Liver (tissue), 8 donors: ENCODE measurements at regions not wholly inside any gene's neighbourhood (a gene's known extent, or its start where the extent isn't known, plus 50 kb on each side); places are given as distances from the start of the nearest gene placed in this dataset.

Source experiments
- DNase-seq: peaks from one replicate; pipeline ENCODE4 v3.0.0-alpha.2; 2017; ENCODE audit warnings: low spot score
- H3K27ac ChIP-seq, 2 donors: one replicate each; pipeline ENCODE4 v1.7.0; 2013; ENCODE audit warnings: inconsistent platforms in 2 of 2, low read length in 2 of 2, control low read depth in 1 of 2, low read depth in 1 of 2, mild to moderate bottlenecking in 1 of 2
- H3K27me3 ChIP-seq, 4 donors: one replicate each; pipeline versions ENCODE4 v1.6.1 to v1.7.0; 2013; ENCODE audit warnings: low read length in 3 of 4, inconsistent platforms in 1 of 4, mild to moderate bottlenecking in 1 of 4, moderate library complexity in 1 of 4; ENCODE audit not compliant: control insufficient read depth in 4 of 4, insufficient read depth in 4 of 4
- H3K36me3 ChIP-seq, 4 donors: one replicate each; pipeline versions ENCODE4 v1.6.1 to v1.7.0; 2013; ENCODE audit warnings: low read length in 3 of 4, mild to moderate bottlenecking in 3 of 4, low read depth in 1 of 4, moderate library complexity in 1 of 4; ENCODE audit not compliant: control insufficient read depth in 4 of 4, insufficient read depth in 3 of 4
- H3K4me1 ChIP-seq, 4 donors: one replicate each; pipeline versions ENCODE4 v1.6.1 to v1.7.0; 2013; ENCODE audit warnings: low read length in 3 of 4, mild to moderate bottlenecking in 3 of 4, moderate library complexity in 1 of 4; ENCODE audit not compliant: control insufficient read depth in 4 of 4, insufficient read depth in 4 of 4
- H3K4me3 ChIP-seq, 3 donors: one replicate each; pipeline versions ENCODE4 v1.6.1 to v1.7.0; 2013; ENCODE audit warnings: low read length in 3 of 3, control low read depth in 1 of 3, low read depth in 1 of 3, mild to moderate bottlenecking in 1 of 3
- H3K9ac ChIP-seq, 2 donors: one replicate each; pipeline ENCODE4 v1.7.0; 2013; ENCODE audit warnings: low read length in 2 of 2, mild to moderate bottlenecking in 2 of 2, moderate library complexity in 2 of 2, control low read depth in 1 of 2, low read depth in 1 of 2
- H3K9me3 ChIP-seq, 4 donors: one replicate each; pipeline versions ENCODE4 v1.6.1 to v1.7.0; 2013; ENCODE audit warnings: low read length in 3 of 4; ENCODE audit not compliant: control insufficient read depth in 4 of 4
- ATF3 ChIP-seq: IDR thresholded peaks from 2 replicates; pipeline ENCODE4 v1.6.1; 2016; ENCODE audit warnings: antibody characterized with exemption
- EGR1 ChIP-seq, 2 donors: IDR thresholded peaks; 2 replicates each; pipeline ENCODE4 v1.6.1; 2016 to 2018; ENCODE audit warnings: antibody characterized with exemption in 2 of 2, low read depth in 2 of 2
- FOXA1 ChIP-seq: IDR thresholded peaks from 2 replicates; pipeline ENCODE4 v1.6.1; 2016; ENCODE audit warnings: antibody characterized with exemption
- FOXA2 ChIP-seq: IDR thresholded peaks from 2 replicates; pipeline ENCODE4 v1.6.1; 2016; ENCODE audit warnings: antibody characterized with exemption
- GABPA ChIP-seq, 2 donors: IDR thresholded peaks in 1 of 2; conservative IDR thresholded peaks in 1 of 2; 2 replicates each; pipeline ENCODE4 v1.6.1; 2016; ENCODE audit warnings: antibody characterized with exemption in 2 of 2, mild to moderate bottlenecking in 1 of 2, moderate library complexity in 1 of 2
- HNF4A ChIP-seq, 2 donors: conservative IDR thresholded peaks; 2 replicates each; pipeline ENCODE4 v1.6.1; 2016; ENCODE audit warnings: antibody characterized with exemption in 2 of 2, mild to moderate bottlenecking in 2 of 2
- HNF4G ChIP-seq: IDR thresholded peaks from 2 replicates; pipeline ENCODE4 v1.6.1; 2016; ENCODE audit warnings: antibody characterized with exemption
- JUND ChIP-seq, 2 donors: IDR thresholded peaks; 2 replicates each; pipeline ENCODE4 v1.6.1; 2016; ENCODE audit warnings: antibody characterized with exemption in 2 of 2
- MAX ChIP-seq: IDR thresholded peaks from 2 replicates; pipeline ENCODE4 v1.6.1; 2016; ENCODE audit warnings: antibody characterized with exemption
- NR2F2 ChIP-seq: IDR thresholded peaks from 2 replicates; pipeline ENCODE4 v1.6.1; 2016; ENCODE audit warnings: antibody characterized with exemption
- RAD21 ChIP-seq, 2 donors: IDR thresholded peaks; 2 replicates each; pipeline ENCODE4 v1.6.1; 2016; ENCODE audit warnings: antibody characterized with exemption in 2 of 2, mild to moderate bottlenecking in 2 of 2
- REST ChIP-seq: IDR thresholded peaks from 2 replicates; pipeline ENCODE4 v1.6.1; 2016; ENCODE audit warnings: antibody characterized with exemption, mild to moderate bottlenecking
- RXRA ChIP-seq, 2 donors: IDR thresholded peaks; 2 replicates each; pipeline ENCODE4 v1.6.1; 2017 to 2018; ENCODE audit warnings: antibody characterized with exemption in 2 of 2, mild to moderate bottlenecking in 1 of 2
- SP1 ChIP-seq: IDR thresholded peaks from 2 replicates; pipeline ENCODE4 v1.6.1; 2018; ENCODE audit warnings: antibody characterized with exemption, mild to moderate bottlenecking
- TAF1 ChIP-seq: conservative IDR thresholded peaks from 2 replicates; pipeline ENCODE4 v1.6.1; 2016; ENCODE audit warnings: antibody characterized with exemption, mild to moderate bottlenecking
- YY1 ChIP-seq: IDR thresholded peaks from 2 replicates; pipeline ENCODE4 v1.6.1; 2016; ENCODE audit warnings: antibody characterized with exemption, mild to moderate bottlenecking
- WGBS: extraction: QIAGEN DNeasy Blood & Tissue Kit; methylation state at CpG from one replicate; pipeline ENCODE4 v1.1.7; 2013; 5-methylcytosine and 5-hydroxymethylcytosine counted together
- TF ChIP-seq, protein P1 (sequence below): fragments of 150-350 bp; IDR thresholded peaks from 2 replicates; pipeline ENCODE4 v1.5.1; 2017; ENCODE audit warnings: improper control_type of control experiment, low read depth, low read length; ENCODE audit not compliant: missing input control
- TF ChIP-seq, protein P2 (sequence below): IDR thresholded peaks from 2 replicates; pipeline ENCODE4 v1.6.1; 2016; ENCODE audit warnings: antibody characterized with exemption
- donor health status: healthy.
- donor health status: healthy.
- donor health status: healthy.
- donor health status: healthy.
- donor health status: healthy.

DNA sequence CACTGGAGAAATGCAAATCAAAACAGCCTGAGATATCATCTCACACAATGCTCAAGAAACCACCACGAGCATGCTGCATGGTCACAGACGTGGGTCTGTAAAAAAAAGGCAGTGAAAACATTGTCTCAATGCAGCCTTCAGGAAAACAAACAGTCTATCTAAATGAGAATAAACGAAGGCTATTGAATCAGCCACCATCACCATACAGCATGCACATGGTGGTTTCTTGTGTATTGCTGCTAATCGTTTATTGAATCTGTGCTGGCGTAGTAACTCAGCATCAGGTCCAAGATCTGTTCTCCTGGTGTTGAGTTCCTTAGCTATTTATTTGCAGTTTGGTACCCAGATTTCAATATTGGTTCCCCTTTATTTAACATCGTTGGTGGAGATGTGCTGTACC is 1115.0 kb downstream of the CDH18 start:
- 60% methylated on average over 6 of the region's 6 CpGs for WGBS
- Histone ChIP-seq H3K27ac (no peak overlapping the region), H3K27me3 (no peaks in the 10 kb centered on the region), H3K9ac (no peak overlapping the region), H3K9me3 (no peaks in the 10 kb centered on the region), H3K4me1 (no peaks in the 10 kb centered on the region), H3K4me3 (no peak overlapping the region), H3K36me3 (no peaks in the 10 kb centered on the region)
- TF ChIP-seq TAF1 = no peak
- TF ChIP-seq ATF3 = no peak
- TF ChIP-seq, protein P1, sequence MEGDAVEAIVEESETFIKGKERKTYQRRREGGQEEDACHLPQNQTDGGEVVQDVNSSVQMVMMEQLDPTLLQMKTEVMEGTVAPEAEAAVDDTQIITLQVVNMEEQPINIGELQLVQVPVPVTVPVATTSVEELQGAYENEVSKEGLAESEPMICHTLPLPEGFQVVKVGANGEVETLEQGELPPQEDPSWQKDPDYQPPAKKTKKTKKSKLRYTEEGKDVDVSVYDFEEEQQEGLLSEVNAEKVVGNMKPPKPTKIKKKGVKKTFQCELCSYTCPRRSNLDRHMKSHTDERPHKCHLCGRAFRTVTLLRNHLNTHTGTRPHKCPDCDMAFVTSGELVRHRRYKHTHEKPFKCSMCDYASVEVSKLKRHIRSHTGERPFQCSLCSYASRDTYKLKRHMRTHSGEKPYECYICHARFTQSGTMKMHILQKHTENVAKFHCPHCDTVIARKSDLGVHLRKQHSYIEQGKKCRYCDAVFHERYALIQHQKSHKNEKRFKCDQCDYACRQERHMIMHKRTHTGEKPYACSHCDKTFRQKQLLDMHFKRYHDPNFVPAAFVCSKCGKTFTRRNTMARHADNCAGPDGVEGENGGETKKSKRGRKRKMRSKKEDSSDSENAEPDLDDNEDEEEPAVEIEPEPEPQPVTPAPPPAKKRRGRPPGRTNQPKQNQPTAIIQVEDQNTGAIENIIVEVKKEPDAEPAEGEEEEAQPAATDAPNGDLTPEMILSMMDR = no peak
- TF ChIP-seq SP1 = no peak
- TF ChIP-seq MAX = no peak
- no peak for TF ChIP-seq REST
- TF ChIP-seq RAD21 (IDR thresholded peaks at IDR 0.05) = no peak
- TF ChIP-seq JUND (IDR thresholded peaks at IDR 0.05) = no peak
- TF ChIP-seq FOXA2 = no peak
- no peak for TF ChIP-seq HNF4A (conservative IDR thresholded peaks at IDR 0.05)
- TF ChIP-seq FOXA1 = no peak
- TF ChIP-seq, protein P2, sequence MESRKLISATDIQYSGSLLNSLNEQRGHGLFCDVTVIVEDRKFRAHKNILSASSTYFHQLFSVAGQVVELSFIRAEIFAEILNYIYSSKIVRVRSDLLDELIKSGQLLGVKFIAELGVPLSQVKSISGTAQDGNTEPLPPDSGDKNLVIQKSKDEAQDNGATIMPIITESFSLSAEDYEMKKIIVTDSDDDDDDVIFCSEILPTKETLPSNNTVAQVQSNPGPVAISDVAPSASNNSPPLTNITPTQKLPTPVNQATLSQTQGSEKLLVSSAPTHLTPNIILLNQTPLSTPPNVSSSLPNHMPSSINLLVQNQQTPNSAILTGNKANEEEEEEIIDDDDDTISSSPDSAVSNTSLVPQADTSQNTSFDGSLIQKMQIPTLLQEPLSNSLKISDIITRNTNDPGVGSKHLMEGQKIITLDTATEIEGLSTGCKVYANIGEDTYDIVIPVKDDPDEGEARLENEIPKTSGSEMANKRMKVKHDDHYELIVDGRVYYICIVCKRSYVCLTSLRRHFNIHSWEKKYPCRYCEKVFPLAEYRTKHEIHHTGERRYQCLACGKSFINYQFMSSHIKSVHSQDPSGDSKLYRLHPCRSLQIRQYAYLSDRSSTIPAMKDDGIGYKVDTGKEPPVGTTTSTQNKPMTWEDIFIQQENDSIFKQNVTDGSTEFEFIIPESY = no peak
- no peak for TF ChIP-seq HNF4G
- TF ChIP-seq YY1 = no peak
- TF ChIP-seq RXRA (IDR thresholded peaks at IDR 0.05) = no peak
- TF ChIP-seq GABPA (IDR thresholded peaks at IDR 0.05 in 1 of 2, conservative IDR thresholded peaks at IDR 0.05 in 1 of 2) = no peak
- no peak for TF ChIP-seq NR2F2
- no peak for TF ChIP-seq EGR1 (IDR thresholded peaks at IDR 0.05; ENCODE audit: low read depth in 2 of 2)
- DNase-seq = no peak

DNA sequence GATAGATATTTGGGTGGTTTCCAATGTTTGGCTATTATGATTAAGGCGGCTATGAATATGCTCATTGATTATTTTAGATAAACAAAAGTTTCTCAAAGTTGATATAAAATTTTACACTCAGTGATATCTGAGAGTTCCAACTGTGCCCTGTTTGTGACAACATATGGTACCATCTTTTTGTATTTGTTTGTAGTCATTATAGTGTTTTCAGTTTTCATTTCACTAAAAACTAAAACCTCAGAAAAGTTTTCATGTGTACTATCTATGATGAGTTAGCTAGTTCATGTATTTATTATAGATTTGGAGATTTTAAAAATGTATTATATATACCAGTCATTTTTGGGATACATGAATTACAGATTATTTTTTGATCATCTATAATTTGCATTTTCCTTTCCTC is 1111.4 kb downstream of the CDH18 start:
- no peak overlapping the region for H3K4me3 ChIP-seq
- H3K27me3 ChIP-seq = no peaks in the 10 kb centered on the region
- DNase-seq = no peak
- 78% methylated on average over 1 of the region's 1 CpG for WGBS
- no peaks in the 10 kb centered on the region for H3K9me3 ChIP-seq
- no peak overlapping the region for H3K27ac ChIP-seq
- H3K9ac ChIP-seq = no peak overlapping the region
- no peaks in the 10 kb centered on the region for H3K4me1 ChIP-seq
- no peaks in the 10 kb centered on the region for H3K36me3 ChIP-seq
- no peak for TF ChIP-seq REST
- no peak for TF ChIP-seq GABPA (IDR thresholded peaks at IDR 0.05 in 1 of 2, conservative IDR thresholded peaks at IDR 0.05 in 1 of 2)
- TF ChIP-seq EGR1 (IDR thresholded peaks at IDR 0.05; ENCODE audit: low read depth in 2 of 2) = no peak
- TF ChIP-seq, protein P2 = no peak
- TF ChIP-seq RAD21 (IDR thresholded peaks at IDR 0.05) = no peak
- no peak for TF ChIP-seq YY1
- no peak for TF ChIP-seq NR2F2
- no peak for TF ChIP-seq FOXA2
- no peak for TF ChIP-seq FOXA1
